NT2/D1 (cell line): ENCODE measurements at regions not wholly inside any gene's neighbourhood (a gene's known extent, or its start where the extent isn't known, plus 50 kb on each side); places are given as distances from the start of the nearest gene placed in this dataset.

Experiments used
- DNase-seq: peaks from one replicate; pipeline ENCODE4 v3.0.0-alpha.2; 2011; ENCODE audit warnings: low read depth, low spot score
- H3K27me3 ChIP-seq: 2 replicates; pipeline ENCODE4 v1.6.0; 2011; ENCODE audit warnings: mild to moderate bottlenecking; ENCODE audit not compliant: insufficient read length, insufficient read depth
- H3K36me3 ChIP-seq: 2 replicates; pipeline ENCODE4 v1.6.1; 2011; ENCODE audit warnings: mild to moderate bottlenecking, low read length, mixed read lengths; ENCODE audit not compliant: insufficient read depth, insufficient read length
- H3K4me1 ChIP-seq: 2 replicates; pipeline ENCODE4 v1.5.1; 2011; ENCODE audit not compliant: insufficient read depth, insufficient read length
- H3K4me3 ChIP-seq: 2 replicates; pipeline ENCODE4 v1.5.1; 2011; ENCODE audit warnings: low read depth; ENCODE audit not compliant: insufficient read length
- H3K9ac ChIP-seq: 2 replicates; pipeline ENCODE4 v1.6.0; 2011; ENCODE audit warnings: low read depth; ENCODE audit not compliant: insufficient read length
- H3K9me3 ChIP-seq: 2 replicates; pipeline ENCODE4 v1.5.1; 2011; ENCODE audit warnings: mild to moderate bottlenecking, low read length; ENCODE audit not compliant: insufficient read depth
- SUZ12 ChIP-seq: IDR thresholded peaks from 2 replicates; pipeline ENCODE4 v1.6.1; 2011; ENCODE audit not compliant: insufficient read length, insufficient read depth; ENCODE audit errors: extremely low read depth
- YY1 ChIP-seq: IDR thresholded peaks from 2 replicates; pipeline ENCODE4 v1.6.1; 2011; ENCODE audit not compliant: insufficient read length, insufficient read depth
- ZNF274 ChIP-seq: IDR thresholded peaks from 2 replicates; pipeline ENCODE4 v1.6.1; 2011; ENCODE audit warnings: mild to moderate bottlenecking, low read depth, low read length

GRCh38 chr17:73782641-73783381, 138.6 kb upstream of the SDK2 start:
- H3K27me3 ChIP-seq, result peaks cover 6% of the 10 kb centered on the region
- no peak overlapping the region for H3K4me3 ChIP-seq
- H3K9me3 ChIP-seq, result peaks cover 6% of the 10 kb centered on the region; the same call in 1 of the 2 replicates
- no peak overlapping the region for H3K9ac ChIP-seq
- DNase-seq, result no peak
- TF ChIP-seq SUZ12 (no peak), ZNF274 (no peak), YY1 (no peak)
- H3K4me1 ChIP-seq, result peaks cover 10% of the 10 kb centered on the region
- H3K36me3 ChIP-seq, result no peaks in the 10 kb centered on the region

GRCh38 chr17:73783382-73783766, 139.1 kb upstream of the SDK2 start:
- no peak overlapping the region for H3K4me3 ChIP-seq
- TF ChIP-seq YY1 (no peak), ZNF274 (no peak), SUZ12 (no peak)
- H3K27me3 ChIP-seq, result peaks cover 6% of the 10 kb centered on the region
- H3K36me3 ChIP-seq, result no peaks in the 10 kb centered on the region
- peaks cover 6% of the 10 kb centered on the region; the same call in 1 of the 2 replicates for H3K9me3 ChIP-seq
- peaks cover 10% of the 10 kb centered on the region for H3K4me1 ChIP-seq
- DNase-seq, result no peak
- H3K9ac ChIP-seq, result no peak overlapping the region

DNA sequence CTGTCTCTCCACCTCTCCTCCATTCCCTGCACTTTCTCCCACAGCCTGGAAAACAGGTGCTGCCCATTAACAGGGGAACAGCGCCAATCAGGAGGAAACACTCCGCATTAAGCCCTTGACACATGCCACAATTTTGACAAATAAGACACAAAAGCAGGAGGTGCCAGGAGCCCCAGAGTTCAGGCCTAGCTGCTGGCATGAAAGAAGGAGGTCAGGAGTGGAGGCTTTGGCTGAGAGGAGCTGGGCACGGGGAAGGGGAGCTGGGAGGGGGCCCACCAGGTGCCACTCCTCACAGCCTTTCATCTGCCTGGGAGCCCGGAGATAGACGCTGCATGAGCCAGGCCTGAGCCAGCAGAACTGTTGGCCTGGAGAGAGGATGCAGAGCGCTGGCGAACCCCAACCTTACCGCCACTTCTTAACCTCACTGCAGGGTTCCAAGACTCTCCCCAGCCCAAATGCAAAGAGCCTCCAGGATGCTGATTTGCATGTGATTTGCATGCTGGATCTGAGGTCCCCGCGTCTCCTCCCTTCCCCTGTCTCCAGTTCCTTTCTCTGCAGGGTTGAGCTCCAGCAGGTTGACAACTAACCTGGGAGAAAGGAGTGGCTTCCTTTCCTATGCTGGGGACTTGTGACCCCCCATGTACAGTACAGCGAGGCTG, 139.8 kb upstream of the SDK2 start:
- Histone ChIP-seq H3K4me3 (no peak overlapping the region), H3K27me3 (peaks cover 6% of the 10 kb centered on the region), H3K9me3 (peaks cover 2% of the 10 kb centered on the region; the same call in 1 of the 2 replicates), H3K4me1 (peaks cover 10% of the 10 kb centered on the region), H3K9ac (no peak overlapping the region), H3K36me3 (no peaks in the 10 kb centered on the region)
- DNase-seq, result no peak
- TF ChIP-seq YY1 (no peak), ZNF274 (no peak), SUZ12 (no peak)

- H3K4me3 ChIP-seq, result no peak overlapping the region
- H3K4me1 ChIP-seq, result peaks cover 10% of the 10 kb centered on the region
- no peak overlapping the region for H3K9ac ChIP-seq
- H3K9me3 ChIP-seq, result no peaks in the 10 kb centered on the region
- H3K36me3 ChIP-seq, result no peaks in the 10 kb centered on the region
- no peak for DNase-seq
- peaks cover 6% of the 10 kb centered on the region for H3K27me3 ChIP-seq
- TF ChIP-seq YY1, result no peak
- no peak for TF ChIP-seq ZNF274
- TF ChIP-seq SUZ12, result no peak
These were observed 141.3 kb upstream of the SDK2 start for GRCh38 chr17:73785496-73785895.

- Histone ChIP-seq H3K9ac (peak overlapping the region; percentile 27), H3K9me3 (no peaks in the 10 kb centered on the region), H3K4me1 (peaks cover 10% of the 10 kb centered on the region), H3K27me3 (peaks cover 6% of the 10 kb centered on the region), H3K4me3 (no peak overlapping the region), H3K36me3 (no peaks in the 10 kb centered on the region)
- DNase-seq, result no peak
- no peak for TF ChIP-seq YY1
- TF ChIP-seq ZNF274, result no peak
- TF ChIP-seq SUZ12, result no peak
These were observed 141.9 kb upstream of the SDK2 start for GRCh38 chr17:73785958-73786743.

DNA sequence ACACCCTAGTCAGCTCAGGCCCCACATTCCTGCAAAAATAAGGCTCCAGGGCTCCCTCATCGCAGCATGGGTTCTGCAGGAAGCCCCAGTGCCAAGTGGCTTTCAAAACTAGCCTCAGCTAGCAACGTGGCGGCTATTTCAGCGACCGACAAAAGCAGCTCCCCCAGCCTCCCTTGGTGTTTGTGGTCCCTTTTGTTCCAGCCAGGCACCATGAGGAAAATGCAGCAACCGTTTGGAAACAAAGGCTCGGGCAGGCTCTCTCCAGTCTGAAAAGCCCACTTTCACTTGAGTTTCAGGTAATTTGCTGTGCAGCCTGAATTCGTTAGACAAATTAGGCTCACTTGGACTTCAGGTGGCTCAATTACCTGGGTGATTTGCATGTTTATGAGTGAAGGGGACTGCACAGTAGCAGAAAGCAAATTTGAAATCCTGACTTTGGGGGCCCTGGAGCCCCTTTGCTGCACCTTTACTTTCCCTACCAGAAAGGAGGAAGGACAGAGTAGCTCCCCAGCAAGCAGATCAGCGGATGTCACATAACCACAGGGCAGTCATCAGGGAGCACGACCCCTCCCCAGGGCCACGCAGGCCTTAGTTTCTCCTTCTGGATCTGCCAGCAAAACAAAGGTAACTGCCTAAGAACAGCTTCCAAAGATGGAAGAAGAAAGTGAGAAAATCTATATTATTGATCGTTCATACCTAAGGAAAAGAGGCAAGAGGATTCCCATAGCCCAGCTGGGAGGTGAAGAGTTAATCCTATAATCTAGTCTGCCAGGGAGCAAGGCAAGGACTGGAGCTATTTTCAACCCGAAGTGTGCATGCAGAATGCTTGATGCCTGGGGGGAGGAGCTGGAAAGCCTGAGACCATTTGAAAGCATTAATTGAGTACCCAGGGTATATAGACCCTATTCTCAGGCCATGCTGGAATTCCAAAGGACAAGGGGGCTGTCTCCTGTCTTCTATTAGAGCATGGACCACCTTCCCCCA, 143.1 kb upstream of the SDK2 start:
- no peak for DNase-seq
- peaks cover 12% of the 10 kb centered on the region for H3K4me1 ChIP-seq
- peaks cover 6% of the 10 kb centered on the region for H3K27me3 ChIP-seq
- no peak overlapping the region for H3K4me3 ChIP-seq
- peak overlapping the region; percentile 53 for H3K9ac ChIP-seq
- TF ChIP-seq YY1 (no peak), ZNF274 (no peak), SUZ12 (no peak)
- H3K36me3 ChIP-seq, result no peaks in the 10 kb centered on the region
- H3K9me3 ChIP-seq, result no peaks in the 10 kb centered on the region
